ENCODE measurements at regions not wholly inside any gene's neighbourhood (a gene's known extent, or its start where the extent isn't known, plus 50 kb on each side); places are given as distances from the start of the nearest gene placed in this dataset.

- no peak for ATAC-seq (ENCODE audit: low read depth)
- Histone ChIP-seq H3K4me1 (ENCODE audit: control insufficient read depth, insufficient read depth, low read length) (peaks cover 1% of the 10 kb centered on the region; the same call in 1 of the 2 replicates), H3K56ac (ENCODE audit: extremely low read depth, insufficient read depth, low read length) (no peak overlapping the region), H3K27ac (ENCODE audit: insufficient read depth, low read length) (no peak overlapping the region), H4K20me1 (ENCODE audit: insufficient read depth, low read length) (no peaks in the 10 kb centered on the region), H2AK9ac (replicated peaks; ENCODE audit: low read depth, low read length, poor library complexity) (no peak overlapping the region), H3K36me3 (ENCODE audit: control insufficient read depth, insufficient read depth, low read length) (no peaks in the 10 kb centered on the region), H3K79me1 (ENCODE audit: low read depth in 1 of 2, low read length in 2 of 2) (no peaks in the 10 kb centered on the region), H3K14ac (replicated peaks; ENCODE audit: low read depth, low read length) (no peak overlapping the region), H3K4ac (ENCODE audit: low read depth, low read length) (no peak overlapping the region), H3K4me2 (ENCODE audit: low read depth, low read length) (no peak overlapping the region), H4K91ac (ENCODE audit: insufficient read depth, low read depth, low read length) (no peak overlapping the region), H3K27me3 (ENCODE audit: control insufficient read depth, insufficient read depth, low read length) (no peaks in the 10 kb centered on the region), H2BK5ac (ENCODE audit: low read depth, low read length, poor library complexity, severe bottlenecking) (no peak overlapping the region), H2AK5ac (ENCODE audit: low read depth, low read length) (no peak overlapping the region), H2AFZ (replicated peaks; ENCODE audit: low read length, poor library complexity) (no peak overlapping the region), H3K18ac (ENCODE audit: low read depth, low read length) (no peak overlapping the region), H3K9ac (ENCODE audit: low read depth, low read length) (no peak overlapping the region), H2BK120ac (ENCODE audit: low read depth, low read length) (no peak overlapping the region), H4K8ac (ENCODE audit: low read depth in 2 of 2, low read length in 2 of 2) (no peak overlapping the region), H3K23ac (ENCODE audit: low read depth, low read length) (no peak overlapping the region), H3K9me3 (ENCODE audit: control insufficient read depth, insufficient read depth, low read length) (no peaks in the 10 kb centered on the region), H2BK20ac (ENCODE audit: low read depth, low read length) (no peak overlapping the region), H4K5ac (ENCODE audit: low read depth, low read length) (no peak overlapping the region), H2BK15ac (ENCODE audit: low read depth, low read length) (no peak overlapping the region), H3K9me1 (ENCODE audit: insufficient read depth, low read length) (no peaks in the 10 kb centered on the region), H3K4me3 (ENCODE audit: insufficient read depth, low read depth, low read length) (no peak overlapping the region)
- TF ChIP-seq SMC3 (IDR thresholded peaks at IDR 0.05; ENCODE audit: low read depth, low read length) (no peak), CTCF (conservative IDR thresholded peaks at IDR 0.05; ENCODE audit: low read depth, low read length) (no peak), RAD21 (IDR thresholded peaks at IDR 0.05; ENCODE audit: low read length) (no peak), POLR2A (IDR thresholded peaks at IDR 0.05; ENCODE audit: low read depth, low read length) (no peak), MXI1 (IDR thresholded peaks at IDR 0.05; ENCODE audit: borderline replicate concordance, low read depth, low read length) (no peak)
- WGBS, 2 experiments (ENCODE audit: extremely low coverage in 2 of 2, insufficient read length in 1 of 2) = no CpG with 5 or more reads among the region's 2 CpGs
- in situ Hi-C loops (cut with MboI; ENCODE audit: low sequenced_read_pairs) = no loop called here
- no TSS peak for BruUV-seq (replicated peaks)
- dilution Hi-C loops (cut with HindIII; ENCODE audit: low sequenced_read_pairs, unreplicated experiment) = no loop called here
- intact Hi-C loops (cut with micrococcal nuclease) = no loop called here
- ChIA-PET POLR2A (ENCODE audit: unreplicated experiment) (no interaction called here), CTCF (no interaction called here)
- DNase-seq = no peak
These were observed 349.4 kb downstream of the RFC3 start for GRCh38 chr13:34167347-34167746.

All from IMR-90 (cell line).